ENCODE measurements at regions not wholly inside any gene's neighbourhood (a gene's known extent, or its start where the extent isn't known, plus 50 kb on each side); places are given as distances from the start of the nearest gene placed in this dataset.

- Mint-ChIP-seq H3K36me3 (ENCODE audit: low read depth) (peaks cover 2% of the 10 kb centered on the region), H3K9me3 (ENCODE audit: low read depth) (peaks cover 2% of the 10 kb centered on the region), H3K4me3 (ENCODE audit: unreplicated experiment) (no peak overlapping the region), H3K27me3 (ENCODE audit: low read depth) (peaks cover 3% of the 10 kb centered on the region), H3K4me1 (ENCODE audit: low read depth) (peaks cover 12% of the 10 kb centered on the region), H3K27ac (ENCODE audit: unreplicated experiment) (no peak overlapping the region)
- no peak for DNase-seq (ENCODE audit: low spot score)
- TF ChIP-seq CTCF (IDR thresholded peaks at IDR 0.05): no peak
Observed at GRCh38 chr6:130303431-130303830, 62.4 kb upstream of the TMEM200A start.

GRCh38 chr6:130298258-130298657, 67.6 kb upstream of the TMEM200A start:
- Mint-ChIP-seq H3K27ac (ENCODE audit: unreplicated experiment) (no peak overlapping the region), H3K36me3 (ENCODE audit: low read depth) (peaks cover 2% of the 10 kb centered on the region), H3K4me3 (ENCODE audit: unreplicated experiment) (no peak overlapping the region), H3K4me1 (ENCODE audit: low read depth) (peaks cover 3% of the 10 kb centered on the region), H3K9me3 (ENCODE audit: low read depth) (peaks cover 9% of the 10 kb centered on the region), H3K27me3 (ENCODE audit: low read depth) (peaks cover 3% of the 10 kb centered on the region)
- no peak for DNase-seq (ENCODE audit: low spot score)
- TF ChIP-seq CTCF (IDR thresholded peaks at IDR 0.05): no peak

- no peaks in the 10 kb centered on the region for H3K4me1 Mint-ChIP-seq (ENCODE audit: low read depth)
- peaks cover 3% of the 10 kb centered on the region for H3K27me3 Mint-ChIP-seq (ENCODE audit: low read depth)
- DNase-seq (ENCODE audit: low spot score): no peak
- H3K9me3 Mint-ChIP-seq (ENCODE audit: low read depth): peaks cover 9% of the 10 kb centered on the region
- peaks cover under 1% of the 10 kb centered on the region for H3K36me3 Mint-ChIP-seq (ENCODE audit: low read depth)
- H3K4me3 Mint-ChIP-seq (ENCODE audit: unreplicated experiment): no peak overlapping the region
- no peak overlapping the region for H3K27ac Mint-ChIP-seq (ENCODE audit: unreplicated experiment)
- no peak for TF ChIP-seq CTCF (IDR thresholded peaks at IDR 0.05)
Observed at GRCh38 chr6:130296854-130297253, 69.0 kb upstream of the TMEM200A start.

GRCh38 chr6:130293800-130294199, 71.0 kb upstream of the SAMD3 start:
- Mint-ChIP-seq H3K27me3 (ENCODE audit: low read depth) (no peaks in the 10 kb centered on the region), H3K9me3 (ENCODE audit: low read depth) (peaks cover 9% of the 10 kb centered on the region), H3K27ac (ENCODE audit: unreplicated experiment) (no peak overlapping the region), H3K4me1 (ENCODE audit: low read depth) (no peaks in the 10 kb centered on the region), H3K4me3 (ENCODE audit: unreplicated experiment) (no peak overlapping the region), H3K36me3 (ENCODE audit: low read depth) (no peaks in the 10 kb centered on the region)
- no peak for DNase-seq (ENCODE audit: low spot score)
- peak; percentile 82 for TF ChIP-seq CTCF (IDR thresholded peaks at IDR 0.05)

- no peak overlapping the region for H3K4me3 Mint-ChIP-seq (ENCODE audit: unreplicated experiment)
- H3K27me3 Mint-ChIP-seq (ENCODE audit: low read depth): no peaks in the 10 kb centered on the region
- no peak for TF ChIP-seq CTCF (IDR thresholded peaks at IDR 0.05)
- no peak for DNase-seq (ENCODE audit: low spot score)
- peaks cover 4% of the 10 kb centered on the region for H3K4me1 Mint-ChIP-seq (ENCODE audit: low read depth)
- no peaks in the 10 kb centered on the region for H3K36me3 Mint-ChIP-seq (ENCODE audit: low read depth)
- no peaks in the 10 kb centered on the region for H3K9me3 Mint-ChIP-seq (ENCODE audit: low read depth)
- H3K27ac Mint-ChIP-seq (ENCODE audit: unreplicated experiment): no peak overlapping the region
Observed at GRCh38 chr6:130288065-130288464, 65.3 kb upstream of the SAMD3 start.

All from chondrocyte (in vitro differentiated cells).